ENCODE measurements at regions not wholly inside any gene's neighbourhood (a gene's known extent, or its start where the extent isn't known, plus 50 kb on each side); places are given as distances from the start of the nearest gene placed in this dataset.

DNA sequence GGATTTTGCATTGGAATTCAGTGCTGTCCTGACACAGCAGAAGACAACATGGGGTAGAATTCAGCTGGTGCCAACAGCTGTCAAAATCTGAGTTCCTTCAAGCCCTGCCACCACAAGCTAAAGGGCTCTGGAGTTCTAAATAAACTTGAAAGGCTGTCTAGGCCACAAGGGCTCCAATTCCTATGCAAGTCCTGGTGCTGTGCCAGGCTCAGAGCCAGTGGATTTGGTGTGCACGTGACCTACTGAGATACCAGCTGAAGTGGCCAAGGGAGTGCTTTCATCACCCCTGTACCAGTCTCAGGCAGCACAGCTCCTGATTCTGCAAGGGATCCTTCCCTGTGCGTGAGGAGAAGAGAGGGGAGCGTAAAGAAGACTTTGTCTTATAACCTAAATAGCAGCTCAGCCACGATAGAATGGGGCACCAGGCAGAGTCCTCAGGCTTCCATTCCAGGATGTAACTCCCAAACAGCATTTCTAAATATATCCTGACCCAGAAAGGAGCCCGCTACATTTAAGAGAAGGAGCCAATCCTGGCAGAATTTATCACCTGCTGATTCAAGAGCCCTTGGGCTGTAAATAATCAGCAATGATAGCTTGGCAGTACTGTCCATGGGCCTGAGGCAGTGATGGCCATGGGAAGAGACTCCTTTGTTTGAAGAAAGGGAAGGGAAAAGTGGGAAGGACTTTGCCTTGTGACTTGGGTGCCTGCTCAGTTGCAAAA, 881.2 kb upstream of the EPHA7 start:
- Mint-ChIP-seq H3K27me3 (ENCODE audit: insufficient read depth) (no peaks in the 10 kb centered on the region), H3K36me3 (ENCODE audit: low read depth) (peaks cover 4% of the 10 kb centered on the region; the same call in 1 of the 2 replicates), H3K9me3 (peaks cover 37% of the 10 kb centered on the region), H3K4me3 (no peak overlapping the region), H3K27ac (no peak overlapping the region), H3K4me1 (ENCODE audit: low read depth) (no peaks in the 10 kb centered on the region)
- TF ChIP-seq CTCF (IDR thresholded peaks at IDR 0.05) = no peak
- no peak for DNase-seq

- Mint-ChIP-seq H3K4me1 (ENCODE audit: low read depth) (no peaks in the 10 kb centered on the region), H3K36me3 (ENCODE audit: low read depth) (no peaks in the 10 kb centered on the region), H3K4me3 (no peak overlapping the region), H3K9me3 (peaks cover 27% of the 10 kb centered on the region), H3K27ac (no peak overlapping the region), H3K27me3 (ENCODE audit: insufficient read depth) (no peaks in the 10 kb centered on the region)
- DNase-seq = no peak
- no peak for TF ChIP-seq CTCF (IDR thresholded peaks at IDR 0.05)
Observed at GRCh38 chr6:94289131-94289530, 869.8 kb upstream of the EPHA7 start.

- no peaks in the 10 kb centered on the region for H3K4me1 Mint-ChIP-seq (ENCODE audit: low read depth)
- no peak overlapping the region for H3K4me3 Mint-ChIP-seq
- no peak overlapping the region for H3K27ac Mint-ChIP-seq
- H3K36me3 Mint-ChIP-seq (ENCODE audit: low read depth) = no peaks in the 10 kb centered on the region
- no peak for TF ChIP-seq CTCF (IDR thresholded peaks at IDR 0.05)
- no peak for DNase-seq
- H3K9me3 Mint-ChIP-seq = peaks cover 13% of the 10 kb centered on the region
- H3K27me3 Mint-ChIP-seq (ENCODE audit: insufficient read depth) = no peaks in the 10 kb centered on the region
Observed at GRCh38 chr6:94278146-94278545, 858.8 kb upstream of the EPHA7 start.

- no peaks in the 10 kb centered on the region for H3K4me1 Mint-ChIP-seq (ENCODE audit: low read depth)
- DNase-seq = no peak
- no peaks in the 10 kb centered on the region for H3K27me3 Mint-ChIP-seq (ENCODE audit: insufficient read depth)
- no peak for TF ChIP-seq CTCF (IDR thresholded peaks at IDR 0.05)
- H3K27ac Mint-ChIP-seq = no peak overlapping the region
- H3K36me3 Mint-ChIP-seq (ENCODE audit: low read depth) = no peaks in the 10 kb centered on the region
- H3K4me3 Mint-ChIP-seq = no peak overlapping the region
- peaks cover 33% of the 10 kb centered on the region for H3K9me3 Mint-ChIP-seq
Observed at GRCh38 chr6:94272327-94272726, 853.0 kb upstream of the EPHA7 start.

GRCh38 chr6:94270091-94270948, 851.0 kb upstream of the EPHA7 start:
- Mint-ChIP-seq H3K27ac (no peak overlapping the region), H3K36me3 (ENCODE audit: low read depth) (no peaks in the 10 kb centered on the region), H3K27me3 (ENCODE audit: insufficient read depth) (no peaks in the 10 kb centered on the region), H3K4me3 (no peak overlapping the region), H3K9me3 (peaks cover 48% of the 10 kb centered on the region), H3K4me1 (ENCODE audit: low read depth) (no peaks in the 10 kb centered on the region)
- DNase-seq = no peak
- TF ChIP-seq CTCF (IDR thresholded peaks at IDR 0.05) = no peak
